Colonic mucosa (tissue), 4 donors: ENCODE measurements at regions not wholly inside any gene's neighbourhood (a gene's known extent, or its start where the extent isn't known, plus 50 kb on each side); places are given as distances from the start of the nearest gene placed in this dataset.

Experiments
- DNase-seq: peaks from one replicate; pipeline ENCODE4 v3.0.0-alpha.2; 2020
- H3K27ac ChIP-seq: fragments of 200-600 bp; one replicate; pipeline ENCODE4 v1.8.0; 2021
- H3K27me3 ChIP-seq: fragments of 200-600 bp; one replicate; pipeline ENCODE4 v1.8.0; 2021
- H3K36me3 ChIP-seq: fragments of 200-600 bp; one replicate; pipeline ENCODE4 v1.8.0; 2021
- H3K4me1 ChIP-seq: fragments of 200-600 bp; one replicate; pipeline ENCODE4 v1.8.0; 2021; ENCODE audit warnings: mild to moderate bottlenecking
- H3K4me3 ChIP-seq: fragments of 200-600 bp; one replicate; pipeline ENCODE4 v1.8.0; 2021
- H3K9ac ChIP-seq, 2 donors: one replicate each; pipeline ENCODE4 v1.7.0; 2013; ENCODE audit warnings: control low read depth in 2 of 2, low read depth in 2 of 2, low read length in 2 of 2
- H3K9me3 ChIP-seq: fragments of 200-600 bp; one replicate; pipeline ENCODE4 v1.8.0; 2021
- intact Hi-C: fragments of 100-400 bp; cut with DNase I; formaldehyde crosslinking; loops from one replicate; pipeline ENCODE4 v1.14.1; 2022
- TF ChIP-seq, protein P1 (sequence below): fragments of 200-600 bp; IDR thresholded peaks from one replicate; pipeline ENCODE4 v1.8.0; 2022; ENCODE audit warnings: antibody characterized with exemption, mild to moderate bottlenecking
- donor health status: healthy.
- donor health status: DM: no; HTN: no; CAD: no.
- donor health status: DM: no; HTN: no; CAD: no.

DNA sequence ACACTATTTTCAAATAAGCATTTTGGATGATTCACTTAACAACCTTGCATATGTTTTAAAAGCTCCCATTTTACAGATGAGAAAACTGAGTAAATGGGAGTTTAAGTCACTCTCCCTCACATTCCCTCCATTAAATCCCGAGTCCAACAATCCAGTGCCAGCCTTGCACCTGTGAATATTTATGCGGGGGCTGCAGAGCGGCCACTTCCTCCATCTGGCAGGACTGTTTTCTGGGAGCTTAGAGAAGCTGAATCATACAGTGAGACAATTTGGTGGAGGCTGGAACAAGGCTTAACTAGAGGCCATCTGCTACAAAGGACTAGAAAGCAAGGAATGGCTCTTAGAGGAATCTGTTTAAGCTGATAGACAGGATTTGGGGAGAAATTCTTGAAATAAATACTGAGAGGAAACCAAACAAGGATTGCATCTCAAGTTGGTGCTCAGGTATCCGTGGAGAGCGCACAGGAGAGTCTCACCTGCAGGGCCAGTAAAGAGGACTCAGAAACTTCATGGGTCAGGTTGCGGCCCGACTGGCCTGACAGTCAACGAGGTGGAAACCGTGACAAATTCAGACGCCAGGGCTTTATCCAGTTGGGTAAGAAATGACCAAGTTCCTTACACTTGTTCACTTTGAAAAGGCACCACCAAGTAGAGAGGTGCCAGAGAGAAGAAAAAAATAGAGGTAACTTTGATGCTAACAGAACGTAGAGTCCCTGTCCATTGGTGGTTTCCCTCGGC, 478.5 kb downstream of the QKI start:
- DNase-seq: no peak
- H3K4me3 ChIP-seq: no peak overlapping the region
- no peaks in the 10 kb centered on the region for H3K9me3 ChIP-seq
- H3K27me3 ChIP-seq: no peaks in the 10 kb centered on the region
- no peaks in the 10 kb centered on the region for H3K4me1 ChIP-seq
- intact Hi-C loops: no loop called here
- H3K9ac ChIP-seq: no peak overlapping the region
- H3K36me3 ChIP-seq: no peaks in the 10 kb centered on the region
- H3K27ac ChIP-seq: no peak overlapping the region
- TF ChIP-seq, protein P1, sequence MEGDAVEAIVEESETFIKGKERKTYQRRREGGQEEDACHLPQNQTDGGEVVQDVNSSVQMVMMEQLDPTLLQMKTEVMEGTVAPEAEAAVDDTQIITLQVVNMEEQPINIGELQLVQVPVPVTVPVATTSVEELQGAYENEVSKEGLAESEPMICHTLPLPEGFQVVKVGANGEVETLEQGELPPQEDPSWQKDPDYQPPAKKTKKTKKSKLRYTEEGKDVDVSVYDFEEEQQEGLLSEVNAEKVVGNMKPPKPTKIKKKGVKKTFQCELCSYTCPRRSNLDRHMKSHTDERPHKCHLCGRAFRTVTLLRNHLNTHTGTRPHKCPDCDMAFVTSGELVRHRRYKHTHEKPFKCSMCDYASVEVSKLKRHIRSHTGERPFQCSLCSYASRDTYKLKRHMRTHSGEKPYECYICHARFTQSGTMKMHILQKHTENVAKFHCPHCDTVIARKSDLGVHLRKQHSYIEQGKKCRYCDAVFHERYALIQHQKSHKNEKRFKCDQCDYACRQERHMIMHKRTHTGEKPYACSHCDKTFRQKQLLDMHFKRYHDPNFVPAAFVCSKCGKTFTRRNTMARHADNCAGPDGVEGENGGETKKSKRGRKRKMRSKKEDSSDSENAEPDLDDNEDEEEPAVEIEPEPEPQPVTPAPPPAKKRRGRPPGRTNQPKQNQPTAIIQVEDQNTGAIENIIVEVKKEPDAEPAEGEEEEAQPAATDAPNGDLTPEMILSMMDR: no peak

DNA sequence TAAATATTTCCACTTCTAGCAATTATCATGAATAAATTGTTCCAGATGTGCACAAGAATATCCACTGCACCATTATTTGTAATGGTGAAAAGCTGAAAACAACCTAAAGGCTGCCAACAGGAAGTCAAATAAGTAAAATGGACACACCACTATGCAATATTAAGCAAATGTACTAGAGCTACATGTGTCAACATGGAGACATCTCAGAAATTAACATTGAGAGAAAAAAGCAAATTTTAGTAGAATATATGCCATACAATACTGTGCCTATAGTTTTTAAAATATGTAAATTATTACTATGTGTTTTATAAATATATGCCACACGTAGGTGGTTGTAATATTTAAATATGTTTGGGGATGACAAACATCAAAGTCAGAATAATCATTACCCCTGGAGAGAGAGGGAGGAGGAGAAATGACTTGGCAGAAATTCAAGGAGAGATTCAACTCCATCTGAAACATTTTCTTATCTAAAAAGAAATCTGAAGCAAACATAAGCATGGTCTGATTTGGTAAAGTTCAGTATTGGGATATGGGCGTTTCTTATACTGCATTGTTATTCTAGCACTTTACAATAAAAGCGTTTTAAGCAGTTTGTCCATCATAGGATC, 475.5 kb downstream of the QKI start:
- Histone ChIP-seq H3K4me3 (no peak overlapping the region), H3K4me1 (no peaks in the 10 kb centered on the region), H3K36me3 (no peaks in the 10 kb centered on the region), H3K27me3 (no peaks in the 10 kb centered on the region), H3K27ac (no peak overlapping the region), H3K9ac (no peak overlapping the region), H3K9me3 (no peaks in the 10 kb centered on the region)
- intact Hi-C loops: no loop called here
- TF ChIP-seq, protein P1: no peak
- no peak for DNase-seq

GRCh38 chr6:163888030-163888819, 473.7 kb downstream of the QKI start:
- no peak overlapping the region for H3K27ac ChIP-seq
- H3K36me3 ChIP-seq: no peaks in the 10 kb centered on the region
- no peak overlapping the region for H3K9ac ChIP-seq
- no peak overlapping the region for H3K4me3 ChIP-seq
- H3K9me3 ChIP-seq: no peaks in the 10 kb centered on the region
- DNase-seq: no peak
- H3K4me1 ChIP-seq: no peaks in the 10 kb centered on the region
- no peaks in the 10 kb centered on the region for H3K27me3 ChIP-seq
- TF ChIP-seq, protein P1: no peak
- intact Hi-C loops: no loop called here

GRCh38 chr6:163886428-163886827, 471.9 kb downstream of the QKI start:
- no peak for DNase-seq
- H3K4me3 ChIP-seq: no peak overlapping the region
- H3K36me3 ChIP-seq: no peaks in the 10 kb centered on the region
- H3K27me3 ChIP-seq: no peaks in the 10 kb centered on the region
- H3K9ac ChIP-seq: no peak overlapping the region
- intact Hi-C loops: no loop called here
- H3K9me3 ChIP-seq: no peaks in the 10 kb centered on the region
- H3K4me1 ChIP-seq: no peaks in the 10 kb centered on the region
- no peak overlapping the region for H3K27ac ChIP-seq
- TF ChIP-seq, protein P1: no peak

DNA sequence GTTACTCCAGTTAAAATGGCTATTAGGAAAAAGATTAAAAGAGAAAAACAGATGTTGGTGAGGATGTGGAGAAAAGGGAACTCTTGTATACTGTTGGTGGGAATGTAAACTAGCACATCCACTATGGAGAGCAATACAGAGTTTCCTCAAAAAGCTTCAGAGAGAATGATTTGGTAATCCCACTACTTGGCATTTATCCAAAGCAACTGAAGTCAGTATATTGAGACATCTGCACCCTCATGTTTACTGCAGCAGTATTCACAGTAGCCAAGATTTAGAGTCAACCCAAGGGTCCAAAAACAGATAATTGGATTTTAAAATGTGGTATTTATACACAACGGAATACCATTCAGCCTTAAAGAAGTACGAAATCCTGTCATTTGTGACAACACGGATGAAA, 469.5 kb downstream of the QKI start:
- no peaks in the 10 kb centered on the region for H3K4me1 ChIP-seq
- H3K9ac ChIP-seq: no peak overlapping the region
- no peaks in the 10 kb centered on the region for H3K27me3 ChIP-seq
- H3K36me3 ChIP-seq: no peaks in the 10 kb centered on the region
- intact Hi-C loops: no loop called here
- H3K9me3 ChIP-seq: no peaks in the 10 kb centered on the region
- TF ChIP-seq, protein P1: no peak
- no peak overlapping the region for H3K4me3 ChIP-seq
- H3K27ac ChIP-seq: no peak overlapping the region
- no peak for DNase-seq
